GM12878 (cell line): ENCODE measurements at regions not wholly inside any gene's neighbourhood (a gene's known extent, or its start where the extent isn't known, plus 50 kb on each side); places are given as distances from the start of the nearest gene placed in this dataset.

Experiments
- ATAC-seq: fragments of 200-7000 bp; cut with Tn5 transposase; 3 replicates; pipeline ENCODE4 v1.9.1; 2020; ENCODE audit warnings: mild to moderate bottlenecking, moderate library complexity
- BruUV-seq: library from RNA; stranded (reverse); fragments of 400-500 nt; replicated peaks from 2 replicates; lab custom pipeline; 2021; lab: Mats Ljungman, UMichigan
- CTCF ChIA-PET: fragments of 300-600 bp; sonication (Branson Sonifier 250); formaldehyde crosslinking; extraction: SDS; loops from one replicate; lab custom pipeline; 2021; ENCODE audit warnings: inconsistent platforms; lab: Yijun Ruan, JAX
- POLR2A ChIA-PET: fragments of 350-600 bp; formaldehyde crosslinking; extraction: SDS; loops from one replicate; lab custom pipeline; 2021; ENCODE audit warnings: inconsistent platforms; lab: Charles Lee
- RAD21 ChIA-PET: fragments of 300-600 bp; sonication (Branson Sonifier 250); formaldehyde crosslinking; loops from one replicate; lab custom pipeline; 2023; ENCODE audit warnings: antibody characterized with exemption; ENCODE audit not compliant: unreplicated experiment; lab: Charles Lee
- SMC1A ChIA-PET: fragments of 300-600 bp; sonication (Branson Sonifier 250); formaldehyde crosslinking; loops from one replicate; lab custom pipeline; 2023; ENCODE audit not compliant: unreplicated experiment, uncharacterized antibody; lab: Charles Lee
- DNase-seq: peaks from one replicate; pipeline ENCODE4 v3.0.0-alpha.2; 2011; ENCODE audit warnings: low read depth, low spot score
- FAIRE-seq: peaks from 3 replicates; lab custom pipeline; 2011; peaks lifted over from hg19 to GRCh38; lab: Jason Lieb, UNC
- H2AFZ ChIP-seq: 2 replicates; pipeline ENCODE4 v1.6.0; 2011; ENCODE audit warnings: low read depth, low read length, control low read depth; ENCODE audit not compliant: control insufficient read depth
- H3K27ac ChIP-seq: 2 replicates; pipeline ENCODE4 v1.5.1; 2011; ENCODE audit warnings: control low read depth; ENCODE audit not compliant: control insufficient read depth, insufficient read depth
- H3K27me3 ChIP-seq, 2 experiments: replicated peaks in 1 of 2; 2 replicates each; pipeline versions ENCODE4 v1.6.0 to v1.6.1; 2011; ENCODE audit warnings: low read length in 1 of 2; ENCODE audit not compliant: control insufficient read depth in 2 of 2, insufficient read depth in 2 of 2
- H3K36me3 ChIP-seq, 2 experiments: 2 replicates each; pipeline ENCODE4 v1.5.1; 2011; ENCODE audit warnings: low read length in 1 of 2; ENCODE audit not compliant: control insufficient read depth in 2 of 2, insufficient read depth in 2 of 2
- H3K4me1 ChIP-seq: 2 replicates; pipeline ENCODE4 v1.6.1; 2011; ENCODE audit warnings: mild to moderate bottlenecking, low read length, moderate library complexity, mixed read lengths; ENCODE audit not compliant: control insufficient read depth, insufficient read depth
- H3K4me2 ChIP-seq: 2 replicates; pipeline ENCODE4 v1.6.0; 2011; ENCODE audit warnings: control low read depth; ENCODE audit not compliant: control insufficient read depth, insufficient read depth
- H3K4me3 ChIP-seq: fragments of 200-600 bp; sonication (generic); 2 replicates; pipeline ENCODE4 v1.5.1; 2016
- H3K79me2 ChIP-seq: 2 replicates; pipeline ENCODE4 v1.6.0; 2011; ENCODE audit warnings: low read length; ENCODE audit not compliant: control insufficient read depth, insufficient read depth
- H3K9ac ChIP-seq: 2 replicates; pipeline ENCODE4 v1.8.0; 2011; ENCODE audit warnings: low read length, control low read depth, mixed read lengths; ENCODE audit not compliant: control insufficient read depth, insufficient read depth
- H3K9me3 ChIP-seq: replicated peaks from 3 replicates; pipeline ENCODE4 v1.5.1; 2011; ENCODE audit warnings: mild to moderate bottlenecking, low read length; ENCODE audit not compliant: control insufficient read depth, insufficient read depth
- H4K20me1 ChIP-seq: 2 replicates; pipeline ENCODE4 v1.6.0; 2011; ENCODE audit not compliant: control insufficient read depth, insufficient read depth
- ATF7 ChIP-seq: fragments of 450-650 bp; IDR thresholded peaks from 2 replicates; pipeline ENCODE4 v1.6.1; 2016; ENCODE audit warnings: low read depth, mild to moderate bottlenecking
- CBX3 ChIP-seq: fragments of 200-600 bp; sonication (generic); IDR thresholded peaks from 2 replicates; pipeline ENCODE4 v1.6.1; 2016; ENCODE audit warnings: low read depth, borderline replicate concordance
- CHD4 ChIP-seq: fragments of 200-600 bp; sonication (generic); IDR thresholded peaks from 2 replicates; pipeline ENCODE4 v1.6.1; 2016; ENCODE audit warnings: mild to moderate bottlenecking
- IKZF2 ChIP-seq, 2 experiments: fragments of 450-650 bp; IDR thresholded peaks; 2 replicates each; pipeline ENCODE4 v1.6.1; 2017; ENCODE audit warnings: mild to moderate bottlenecking in 2 of 2, moderate library complexity in 2 of 2
- PAX5 ChIP-seq: IDR thresholded peaks from 2 replicates; pipeline ENCODE4 v1.6.1; 2011; ENCODE audit warnings: low read depth, low read length, borderline replicate concordance
- SMC3 ChIP-seq: IDR thresholded peaks from 2 replicates; pipeline ENCODE4 v1.6.1; 2011; ENCODE audit warnings: low read length, improper control_type of control experiment, borderline replicate concordance
- WGBS: methylation state at CpG from one replicate; pipeline ENCODE4 v1.1.6; 2016; ENCODE audit warnings: low lambda C conversion rate; ENCODE audit not compliant: insufficient replicate concordance, insufficient coverage; ENCODE audit errors: missing lambda C conversion rate; 5-methylcytosine and 5-hydroxymethylcytosine counted together
- in situ Hi-C: fragments of 300-500 bp; cut with MboI; formaldehyde crosslinking; loops from 9 replicates; pipeline ENCODE4 v1.14.3; 2018; ENCODE audit warnings: mixed read lengths
- intact Hi-C: fragments of 100-400 bp; cut with micrococcal nuclease; formaldehyde crosslinking; loops from one replicate; pipeline ENCODE4 v1.14.2; 2022; ENCODE audit not compliant: unreplicated experiment
- TF ChIP-seq, protein P1 (sequence below): fragments of 450-650 bp; IDR thresholded peaks from 2 replicates; pipeline ENCODE4 v1.6.1; 2016; ENCODE audit warnings: mild to moderate bottlenecking, moderate library complexity, borderline replicate concordance

DNA sequence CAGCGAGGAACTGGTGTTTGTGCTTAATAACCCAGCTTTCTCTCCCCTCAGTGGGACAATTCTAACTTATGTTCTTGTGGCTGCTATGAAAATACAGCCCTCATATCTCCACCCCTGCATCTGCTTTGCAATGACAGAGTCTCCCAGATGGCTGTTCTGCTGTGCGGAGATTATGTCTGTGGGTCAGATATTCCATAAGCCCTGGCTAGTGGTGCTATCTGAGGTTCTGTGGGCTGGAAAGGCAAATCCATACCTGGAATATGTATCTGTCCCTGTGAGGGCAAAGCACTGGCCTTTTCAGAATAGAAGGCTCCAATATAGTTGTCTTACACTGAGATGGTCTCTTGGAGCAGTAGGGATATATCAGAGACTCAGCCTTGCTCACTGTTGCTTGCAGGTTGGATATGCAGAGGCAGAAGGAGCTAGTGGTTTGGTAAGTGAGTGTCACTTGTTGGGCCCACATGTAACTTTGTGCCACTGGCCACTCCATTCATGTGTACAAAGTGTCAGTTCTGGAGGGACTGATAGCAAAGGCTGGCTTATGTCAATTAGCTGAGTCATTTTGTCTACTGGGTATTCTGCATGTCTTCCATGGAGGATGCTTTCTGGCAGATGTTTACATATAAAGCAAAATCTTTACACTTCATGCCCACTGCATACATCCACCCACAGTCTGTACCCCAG is 246.6 kb downstream of the FAM76B start (continued):
- TF ChIP-seq ATF7, result no peak

DNA sequence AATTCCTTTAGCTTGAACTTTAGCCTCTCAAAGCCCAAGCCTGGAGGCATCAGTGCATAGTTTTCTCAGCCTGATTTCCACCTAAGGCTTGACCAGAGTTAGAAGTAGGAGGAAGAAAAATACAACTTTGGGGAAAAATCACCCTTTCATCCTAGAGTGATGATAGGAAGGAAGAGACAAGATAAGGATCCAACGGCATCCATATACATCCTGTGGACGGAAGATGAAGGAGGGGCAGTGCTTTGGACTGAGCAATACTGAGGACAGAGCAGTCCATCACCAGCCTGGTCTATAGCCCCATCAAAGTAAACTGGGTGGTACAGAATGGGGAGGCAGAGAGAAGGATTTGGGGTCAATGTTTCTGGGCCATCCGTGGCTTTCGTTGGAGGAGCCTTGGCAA is 247.9 kb downstream of the FAM76B start:
- TF ChIP-seq CBX3 (no peak), SMC3 (no peak), PAX5 (no peak), CHD4 (no peak), IKZF2 (IDR thresholded peaks at IDR 0.05) (no peak)
- TF ChIP-seq, protein P1, sequence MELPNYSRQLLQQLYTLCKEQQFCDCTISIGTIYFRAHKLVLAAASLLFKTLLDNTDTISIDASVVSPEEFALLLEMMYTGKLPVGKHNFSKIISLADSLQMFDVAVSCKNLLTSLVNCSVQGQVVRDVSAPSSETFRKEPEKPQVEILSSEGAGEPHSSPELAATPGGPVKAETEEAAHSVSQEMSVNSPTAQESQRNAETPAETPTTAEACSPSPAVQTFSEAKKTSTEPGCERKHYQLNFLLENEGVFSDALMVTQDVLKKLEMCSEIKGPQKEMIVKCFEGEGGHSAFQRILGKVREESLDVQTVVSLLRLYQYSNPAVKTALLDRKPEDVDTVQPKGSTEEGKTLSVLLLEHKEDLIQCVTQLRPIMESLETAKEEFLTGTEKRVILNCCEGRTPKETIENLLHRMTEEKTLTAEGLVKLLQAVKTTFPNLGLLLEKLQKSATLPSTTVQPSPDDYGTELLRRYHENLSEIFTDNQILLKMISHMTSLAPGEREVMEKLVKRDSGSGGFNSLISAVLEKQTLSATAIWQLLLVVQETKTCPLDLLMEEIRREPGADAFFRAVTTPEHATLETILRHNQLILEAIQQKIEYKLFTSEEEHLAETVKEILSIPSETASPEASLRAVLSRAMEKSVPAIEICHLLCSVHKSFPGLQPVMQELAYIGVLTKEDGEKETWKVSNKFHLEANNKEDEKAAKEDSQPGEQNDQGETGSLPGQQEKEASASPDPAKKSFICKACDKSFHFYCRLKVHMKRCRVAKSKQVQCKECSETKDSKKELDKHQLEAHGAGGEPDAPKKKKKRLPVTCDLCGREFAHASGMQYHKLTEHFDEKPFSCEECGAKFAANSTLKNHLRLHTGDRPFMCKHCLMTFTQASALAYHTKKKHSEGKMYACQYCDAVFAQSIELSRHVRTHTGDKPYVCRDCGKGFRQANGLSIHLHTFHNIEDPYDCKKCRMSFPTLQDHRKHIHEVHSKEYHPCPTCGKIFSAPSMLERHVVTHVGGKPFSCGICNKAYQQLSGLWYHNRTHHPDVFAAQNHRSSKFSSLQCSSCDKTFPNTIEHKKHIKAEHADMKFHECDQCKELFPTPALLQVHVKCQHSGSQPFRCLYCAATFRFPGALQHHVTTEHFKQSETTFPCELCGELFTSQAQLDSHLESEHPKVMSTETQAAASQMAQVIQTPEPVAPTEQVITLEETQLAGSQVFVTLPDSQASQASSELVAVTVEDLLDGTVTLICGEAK, result no peak
- Histone ChIP-seq H3K9me3 (no peaks in the 10 kb centered on the region), H3K27ac (no peak overlapping the region), H2AFZ (no peak overlapping the region), H3K4me2 (no peak overlapping the region), H3K9ac (no peak overlapping the region), H3K27me3 (no peaks in the 10 kb centered on the region; a peak in 1 of 4 replicates), H4K20me1 (no peaks in the 10 kb centered on the region), H3K79me2 (no peaks in the 10 kb centered on the region), H3K4me1 (no peaks in the 10 kb centered on the region), H3K36me3 (no peaks in the 10 kb centered on the region), H3K4me3 (no peak overlapping the region)
- no peak for FAIRE-seq
- ChIA-PET POLR2A (no interaction called here), SMC1A (interaction anchor here (0.7 to 8.1 kb wide), 4 partner anchors 14 to 1683 kb away, joined by 3 to 55 read pairs (median 3); no protein-coding TSS in a partner anchor), RAD21 (no interaction called here), CTCF (interaction anchor here (1.0 to 1.7 kb wide), 2 partner anchors 164 to 390 kb away, joined by 3 to 4 read pairs; no protein-coding TSS in a partner anchor)
- no peak for ATAC-seq
- in situ Hi-C loops, result no loop called here
- no TSS peak for BruUV-seq
- no peak for DNase-seq
- intact Hi-C loops, result no loop called here
- 71% methylated on average over 4 of the region's 4 CpGs for WGBS
